ENCODE measurements at regions not wholly inside any gene's neighbourhood (a gene's known extent, or its start where the extent isn't known, plus 50 kb on each side); places are given as distances from the start of the nearest gene placed in this dataset.

DNA sequence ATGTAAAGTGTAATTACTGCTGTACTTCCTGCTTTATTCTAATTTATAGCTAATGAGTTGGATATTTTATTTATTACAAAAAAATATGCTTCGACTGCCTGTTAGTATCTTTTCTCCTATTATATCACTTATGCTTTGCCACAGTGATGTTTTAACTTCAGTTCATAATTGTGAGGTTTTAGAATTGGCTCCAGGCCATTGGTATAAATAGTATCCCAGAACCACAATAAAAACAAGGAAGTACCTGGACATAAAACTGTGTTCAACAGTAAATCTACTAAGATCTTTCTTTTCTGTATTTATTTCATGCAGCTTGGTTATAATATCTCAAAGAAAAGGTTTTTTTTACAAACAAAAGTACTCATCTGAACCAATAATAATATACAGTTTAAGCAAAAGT, 354.3 kb upstream of the CDH9 start:
- TF ChIP-seq, protein P1, sequence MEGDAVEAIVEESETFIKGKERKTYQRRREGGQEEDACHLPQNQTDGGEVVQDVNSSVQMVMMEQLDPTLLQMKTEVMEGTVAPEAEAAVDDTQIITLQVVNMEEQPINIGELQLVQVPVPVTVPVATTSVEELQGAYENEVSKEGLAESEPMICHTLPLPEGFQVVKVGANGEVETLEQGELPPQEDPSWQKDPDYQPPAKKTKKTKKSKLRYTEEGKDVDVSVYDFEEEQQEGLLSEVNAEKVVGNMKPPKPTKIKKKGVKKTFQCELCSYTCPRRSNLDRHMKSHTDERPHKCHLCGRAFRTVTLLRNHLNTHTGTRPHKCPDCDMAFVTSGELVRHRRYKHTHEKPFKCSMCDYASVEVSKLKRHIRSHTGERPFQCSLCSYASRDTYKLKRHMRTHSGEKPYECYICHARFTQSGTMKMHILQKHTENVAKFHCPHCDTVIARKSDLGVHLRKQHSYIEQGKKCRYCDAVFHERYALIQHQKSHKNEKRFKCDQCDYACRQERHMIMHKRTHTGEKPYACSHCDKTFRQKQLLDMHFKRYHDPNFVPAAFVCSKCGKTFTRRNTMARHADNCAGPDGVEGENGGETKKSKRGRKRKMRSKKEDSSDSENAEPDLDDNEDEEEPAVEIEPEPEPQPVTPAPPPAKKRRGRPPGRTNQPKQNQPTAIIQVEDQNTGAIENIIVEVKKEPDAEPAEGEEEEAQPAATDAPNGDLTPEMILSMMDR (IDR thresholded peaks at IDR 0.05): no peak
- no peak for TF ChIP-seq POLR2A (IDR thresholded peaks at IDR 0.05)

Measured in body of pancreas (tissue), 4 donors.